Kidney tubule cell (primary cell): ENCODE measurements at regions not wholly inside any gene's neighbourhood (a gene's known extent, or its start where the extent isn't known, plus 50 kb on each side); places are given as distances from the start of the nearest gene placed in this dataset.
"Not testable (repeated sequence)": the region's sequence is repeated elsewhere in the genome, so short reads cannot be mapped to it uniquely, and the experiment has no call there.

Experiments used
- DNase-seq: peaks from one replicate; pipeline ENCODE4 v3.0.0-alpha.2; 2018; ENCODE audit warnings: low spot score

DNA sequence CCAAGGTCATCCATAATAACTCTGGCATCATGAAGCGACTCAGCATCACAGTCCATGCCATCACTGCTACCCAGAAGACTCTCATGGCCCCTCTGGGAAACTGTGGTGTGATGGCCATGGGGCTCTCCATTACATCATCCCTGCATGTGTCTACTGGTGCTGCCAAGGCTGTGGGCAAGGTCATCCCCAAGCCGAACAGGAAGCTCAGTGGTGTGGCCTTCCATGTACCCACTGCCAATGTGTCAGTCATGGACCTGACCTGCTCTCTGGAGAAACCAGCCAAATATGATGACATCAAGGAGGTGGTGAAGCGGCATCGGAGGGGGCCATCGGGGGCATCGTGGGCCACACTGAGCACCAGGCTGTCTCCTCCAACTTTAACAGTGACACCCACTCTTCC is 65.1 kb upstream of the ARHGAP29 start:
- no peak for DNase-seq

DNA sequence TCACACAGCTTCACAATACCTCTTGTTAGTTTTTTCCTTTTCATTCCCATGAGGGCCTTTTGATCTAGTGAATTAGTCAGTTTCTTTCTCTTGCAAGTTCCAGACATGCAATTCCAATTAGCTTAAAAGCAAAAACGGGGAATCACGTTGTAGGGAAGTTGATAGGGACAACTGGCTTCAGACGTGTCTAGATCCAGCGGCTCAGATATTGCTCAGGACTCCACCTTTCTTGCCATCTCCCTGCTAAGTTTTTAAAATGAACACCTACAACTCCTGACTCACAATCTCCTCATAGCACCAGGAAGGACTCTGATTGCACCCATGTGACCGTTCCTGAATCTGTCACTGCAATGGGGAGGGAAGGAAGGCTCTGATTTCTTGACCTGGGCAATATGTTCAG is 63.8 kb upstream of the ARHGAP29 start:
- DNase-seq, result peak; percentile 74

DNA sequence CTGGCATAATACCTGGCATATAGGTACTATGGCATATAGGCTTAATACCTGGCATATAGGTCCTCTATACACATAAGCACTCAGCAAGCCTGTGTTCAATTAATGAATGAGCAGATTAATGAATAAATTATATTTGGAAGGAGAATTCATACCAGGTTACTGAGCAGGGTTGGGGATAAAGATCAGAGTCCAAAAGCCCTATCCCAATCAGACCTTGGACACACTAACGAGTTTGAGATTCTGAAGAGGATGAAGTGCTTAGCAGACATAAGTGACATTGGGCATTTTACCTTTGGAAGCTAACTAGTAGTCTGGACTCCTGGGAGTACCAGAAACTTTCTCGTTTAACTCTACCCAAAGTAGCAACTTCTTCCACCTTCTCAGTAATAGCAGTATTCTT is 63.3 kb upstream of the ARHGAP29 start:
- DNase-seq, result peak; percentile 11

DNA sequence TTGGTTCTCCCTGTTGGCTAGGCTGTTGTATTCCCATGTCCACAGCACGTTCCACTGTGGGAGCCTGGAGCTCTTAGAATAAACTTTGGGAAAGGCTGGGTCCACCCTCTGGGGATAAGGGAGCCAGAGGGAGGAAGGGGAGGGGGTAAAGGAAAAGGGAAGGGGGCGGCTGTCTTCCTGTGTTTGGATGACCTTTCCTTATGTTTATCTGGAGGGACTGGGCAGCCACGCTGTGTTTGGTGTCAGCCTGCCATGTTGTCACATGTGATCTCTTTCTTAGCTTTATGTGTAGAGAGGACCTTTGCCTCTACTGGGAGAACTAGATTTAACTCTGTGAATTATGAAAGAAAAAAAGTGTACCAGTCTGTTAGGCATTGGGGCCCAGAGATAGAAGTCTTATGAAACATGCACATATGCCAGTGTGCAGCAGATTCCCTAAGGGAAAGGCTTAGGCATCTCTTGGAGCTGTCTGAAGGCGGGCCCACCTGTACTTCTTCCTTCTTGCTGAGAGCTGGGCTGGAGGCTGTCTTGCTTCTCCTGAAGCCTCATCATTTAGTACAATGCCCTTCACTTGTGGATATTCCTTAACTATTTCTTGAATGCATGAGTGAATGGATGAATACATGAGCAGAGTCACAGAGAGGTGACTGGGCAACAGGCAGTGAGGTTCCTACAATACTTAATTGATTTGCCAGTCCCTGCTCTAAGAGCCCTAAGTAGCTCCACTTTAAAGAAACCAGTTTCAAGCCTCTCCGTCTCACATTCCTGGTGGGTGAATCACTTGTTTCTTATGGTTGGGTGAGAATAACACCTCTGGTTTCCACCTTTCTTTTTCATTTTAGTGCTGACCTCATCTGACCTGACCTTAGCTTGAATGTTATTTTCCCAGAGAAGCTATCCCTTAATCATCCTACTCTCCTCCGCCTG is 62.5 kb upstream of the ARHGAP29 start:
- DNase-seq, result peak; percentile 100

DNA sequence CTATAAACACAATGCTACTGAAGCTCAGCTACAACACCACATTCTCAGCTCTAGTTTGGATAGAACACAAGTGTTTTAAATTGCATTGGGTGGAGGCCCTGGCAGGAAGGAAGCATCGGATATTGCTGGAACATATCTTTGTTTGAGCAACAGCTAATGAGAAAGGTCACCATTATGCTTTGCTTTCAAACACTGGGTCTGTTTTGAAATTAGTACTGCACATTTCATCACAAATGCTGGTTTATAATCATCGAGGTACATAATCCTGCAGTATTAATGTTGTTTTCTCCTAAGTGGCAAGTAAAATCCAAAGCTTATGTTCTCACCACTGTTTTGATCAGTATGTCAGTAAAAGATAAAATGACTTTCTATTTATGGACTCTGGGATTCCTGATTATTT is 61.5 kb upstream of the ARHGAP29 start:
- no peak for DNase-seq

DNA sequence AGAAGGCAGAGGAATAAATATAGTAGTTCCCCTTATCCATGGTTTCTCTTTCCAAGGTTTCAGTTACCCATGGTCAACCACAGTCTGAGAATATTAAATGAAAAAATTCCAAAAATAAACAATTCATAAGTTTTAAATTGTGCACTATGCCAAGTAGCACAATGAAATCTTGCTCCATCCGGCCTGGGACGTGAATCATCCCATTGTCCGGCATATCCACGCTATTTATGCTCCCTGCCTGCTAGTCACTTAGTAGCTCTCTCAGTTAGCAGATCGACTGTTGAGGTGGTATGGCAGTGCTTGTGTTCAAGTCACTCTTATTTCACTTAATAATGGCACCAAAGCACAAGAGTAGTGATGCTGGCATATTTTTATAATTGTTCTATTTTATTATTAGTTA is 58.6 kb upstream of the ARHGAP29 start:
- DNase-seq, result no peak

DNA sequence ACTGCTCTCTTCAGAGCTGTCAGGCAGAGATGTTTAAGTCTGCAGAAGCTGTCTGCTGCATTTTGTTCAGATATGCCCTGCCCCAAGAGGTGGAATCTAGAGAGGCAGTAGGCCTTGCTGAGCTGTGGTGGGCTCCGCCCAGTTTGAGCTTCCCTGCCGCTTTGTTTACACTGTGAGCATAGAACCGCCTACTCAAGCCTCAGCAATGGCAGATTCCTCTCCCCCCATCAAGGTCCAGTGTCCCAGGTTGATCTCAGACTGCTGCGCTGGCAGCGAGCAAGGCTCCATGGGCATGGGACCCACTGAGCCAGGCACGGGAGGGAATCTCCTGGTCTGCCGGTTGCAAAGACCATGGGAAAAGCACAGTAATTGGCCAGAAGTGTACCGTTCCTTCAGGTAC is 55.6 kb upstream of the ARHGAP29 start:
- DNase-seq, result not testable (repeated sequence)

DNA sequence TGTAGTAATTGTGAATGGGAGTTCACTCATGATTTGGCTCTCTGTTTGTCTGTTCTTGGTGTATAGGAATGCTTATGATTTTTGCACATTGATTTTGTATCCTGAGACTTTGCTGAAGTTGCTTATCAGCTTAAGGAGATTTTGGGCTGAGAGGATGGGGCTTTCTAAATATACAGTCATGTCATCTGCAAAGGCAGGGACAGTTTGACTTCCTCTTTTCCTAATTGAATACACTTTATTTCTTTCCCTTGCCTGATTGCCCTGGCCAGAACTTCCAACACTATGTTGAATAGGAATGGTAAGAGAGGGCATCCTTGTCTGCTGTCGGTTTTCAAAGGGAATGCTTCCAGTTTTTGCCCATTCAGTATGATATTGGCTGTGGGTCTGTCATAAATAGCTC is 51.9 kb upstream of the ARHGAP29 start:
- not testable (repeated sequence) for DNase-seq
